IMR-90 (cell line): ENCODE measurements at regions not wholly inside any gene's neighbourhood (a gene's known extent, or its start where the extent isn't known, plus 50 kb on each side); places are given as distances from the start of the nearest gene placed in this dataset.

Source experiments
- ATAC-seq: fragments of 200-7000 bp; cut with Tn5 transposase; 2 replicates; pipeline ENCODE4 v1.9.1; 2020; ENCODE audit warnings: low read depth, mild to moderate bottlenecking, moderate library complexity
- BruUV-seq: library from RNA; stranded (reverse); fragments of 400-500 nt; replicated peaks from 2 replicates; lab custom pipeline; 2021; lab: Mats Ljungman, UMichigan
- CTCF ChIA-PET: fragments of 300-600 bp; formaldehyde crosslinking; extraction: SDS; loops from one replicate; lab custom pipeline; 2021; ENCODE audit warnings: antibody characterized with exemption; lab: Yijun Ruan, JAX
- POLR2A ChIA-PET: fragments of 300-600 bp; sonication (Branson Sonifier 250); formaldehyde crosslinking; loops from one replicate; lab custom pipeline; 2022; ENCODE audit warnings: antibody characterized with exemption; ENCODE audit not compliant: unreplicated experiment; lab: Charles Lee
- DNase-seq: peaks from one replicate; pipeline ENCODE4 v3.0.0; 2013
- H2AFZ ChIP-seq: replicated peaks from 2 replicates; pipeline ENCODE3; 2013; ENCODE audit warnings: low read length, mild to moderate bottlenecking; ENCODE audit not compliant: poor library complexity
- H2AK5ac ChIP-seq: 2 replicates; pipeline ENCODE4 v1.6.1; 2013; ENCODE audit warnings: low read depth, low read length, inconsistent platforms
- H2AK9ac ChIP-seq: replicated peaks from 2 replicates; pipeline ENCODE3; 2013; ENCODE audit warnings: mild to moderate bottlenecking, low read depth, low read length, moderate library complexity; ENCODE audit not compliant: poor library complexity
- H2BK120ac ChIP-seq: 2 replicates; pipeline ENCODE4 v1.6.1; 2013; ENCODE audit warnings: low read depth, low read length, inconsistent platforms
- H2BK15ac ChIP-seq: 3 replicates; pipeline ENCODE4 v1.6.1; 2013; ENCODE audit warnings: low read depth, low read length, inconsistent platforms
- H2BK20ac ChIP-seq: 2 replicates; pipeline ENCODE4 v1.6.1; 2013; ENCODE audit warnings: low read depth, mild to moderate bottlenecking, inconsistent platforms, low read length, moderate library complexity
- H2BK5ac ChIP-seq: 2 replicates; pipeline ENCODE4 v1.6.1; 2013; ENCODE audit warnings: mild to moderate bottlenecking, low read depth, low read length, inconsistent platforms; ENCODE audit not compliant: poor library complexity, severe bottlenecking
- H3K14ac ChIP-seq: replicated peaks from 2 replicates; pipeline ENCODE4 v1.6.1; 2013; ENCODE audit warnings: low read depth, low read length, inconsistent platforms
- H3K18ac ChIP-seq: 2 replicates; pipeline ENCODE4 v1.6.1; 2013; ENCODE audit warnings: low read depth, low read length, control low read depth
- H3K23ac ChIP-seq: 2 replicates; pipeline ENCODE4 v1.6.1; 2013; ENCODE audit warnings: low read depth, low read length, inconsistent platforms
- H3K27ac ChIP-seq: 2 replicates; pipeline ENCODE4 v1.5.1; 2013; ENCODE audit warnings: mild to moderate bottlenecking, control low read depth, low read length; ENCODE audit not compliant: insufficient read depth
- H3K27me3 ChIP-seq: 2 replicates; pipeline ENCODE4 v1.6.1; 2013; ENCODE audit warnings: low read length; ENCODE audit not compliant: control insufficient read depth, insufficient read depth
- H3K36me3 ChIP-seq: 2 replicates; pipeline ENCODE4 v1.6.1; 2013; ENCODE audit warnings: low read length, mixed read lengths; ENCODE audit not compliant: control insufficient read depth, insufficient read depth
- H3K4ac ChIP-seq: 2 replicates; pipeline ENCODE4 v1.6.1; 2013; ENCODE audit warnings: low read depth, low read length, inconsistent platforms
- H3K4me1 ChIP-seq: 2 replicates; pipeline ENCODE4 v1.6.1; 2013; ENCODE audit warnings: low read length, mixed read lengths; ENCODE audit not compliant: control insufficient read depth, insufficient read depth
- H3K4me2 ChIP-seq: 2 replicates; pipeline ENCODE4 v1.6.1; 2013; ENCODE audit warnings: low read depth, mild to moderate bottlenecking, control low read depth, low read length, moderate library complexity
- H3K4me3 ChIP-seq: 2 replicates; pipeline ENCODE4 v1.5.1; 2013; ENCODE audit warnings: low read depth, mild to moderate bottlenecking, control low read depth, low read length, moderate library complexity; ENCODE audit not compliant: insufficient read depth
- H3K56ac ChIP-seq: 2 replicates; pipeline ENCODE4 v1.6.1; 2013; ENCODE audit warnings: low read length, inconsistent platforms; ENCODE audit not compliant: insufficient read depth; ENCODE audit errors: extremely low read depth
- H3K79me1 ChIP-seq, 2 experiments: 2 replicates each; pipeline ENCODE4 v1.6.1; 2013; ENCODE audit warnings: low read length in 2 of 2, inconsistent platforms in 1 of 2, low read depth in 1 of 2
- H3K9ac ChIP-seq: 2 replicates; pipeline ENCODE4 v1.6.1; 2013; ENCODE audit warnings: low read depth, low read length, control low read depth
- H3K9me1 ChIP-seq: 2 replicates; pipeline ENCODE4 v1.6.1; 2013; ENCODE audit warnings: low read length, inconsistent platforms; ENCODE audit not compliant: insufficient read depth
- H3K9me3 ChIP-seq: 2 replicates; pipeline ENCODE4 v1.6.1; 2013; ENCODE audit warnings: low read length; ENCODE audit not compliant: control insufficient read depth, insufficient read depth
- H4K20me1 ChIP-seq: 2 replicates; pipeline ENCODE4 v1.6.1; 2013; ENCODE audit warnings: low read length, inconsistent platforms; ENCODE audit not compliant: insufficient read depth
- H4K5ac ChIP-seq: 2 replicates; pipeline ENCODE4 v1.6.1; 2013; ENCODE audit warnings: mild to moderate bottlenecking, low read depth, low read length, control low read depth
- H4K8ac ChIP-seq, 2 experiments: 2 replicates each; pipeline ENCODE4 v1.6.1; 2013; ENCODE audit warnings: low read depth in 2 of 2, low read length in 2 of 2, control low read depth in 1 of 2, inconsistent platforms in 1 of 2
- H4K91ac ChIP-seq: 2 replicates; pipeline ENCODE4 v1.6.1; 2013; ENCODE audit warnings: low read depth, low read length, inconsistent platforms; ENCODE audit not compliant: insufficient read depth
- RAD21 ChIP-seq: IDR thresholded peaks from 2 replicates; pipeline ENCODE4 v1.6.1; 2012; ENCODE audit warnings: low read length, improper control_type of control experiment
- RFX5 ChIP-seq: IDR thresholded peaks from 2 replicates; pipeline ENCODE4 v1.8.0; 2012; ENCODE audit warnings: low read depth, mild to moderate bottlenecking, low read length, moderate library complexity
- WGBS, 2 experiments: methylation state at CpG; one replicate each; pipeline versions ENCODE4 v1.1.5 to v1.1.7; 2013; ENCODE audit warnings: missing lambda C conversion rate in 2 of 2; ENCODE audit not compliant: insufficient read length in 1 of 2; ENCODE audit errors: extremely low coverage in 2 of 2; 5-methylcytosine and 5-hydroxymethylcytosine counted together
- dilution Hi-C: fragments of 300-500 bp; cut with HindIII; formaldehyde crosslinking; loops from one replicate; pipeline ENCODE4 v1.14.3; 2018; ENCODE audit warnings: low sequenced_read_pairs; ENCODE audit not compliant: unreplicated experiment
- in situ Hi-C: fragments of 300-500 bp; cut with MboI; formaldehyde crosslinking; loops from 3 replicates; pipeline ENCODE4 v1.14.3; 2019; ENCODE audit warnings: low sequenced_read_pairs, inconsistent platforms, mixed read lengths
- intact Hi-C: fragments of 100-400 bp; cut with micrococcal nuclease; formaldehyde crosslinking; loops from 2 replicates; pipeline ENCODE4 v1.10.0; 2022

- Histone ChIP-seq H3K4me2 (no peak overlapping the region), H2BK15ac (no peak overlapping the region), H3K27ac (no peak overlapping the region), H3K23ac (no peak overlapping the region), H3K9ac (no peak overlapping the region), H2BK120ac (no peak overlapping the region), H3K18ac (no peak overlapping the region), H4K20me1 (no peaks in the 10 kb centered on the region), H4K91ac (no peak overlapping the region), H2AK9ac (no peak overlapping the region), H3K4me3 (no peak overlapping the region), H4K8ac (no peak overlapping the region), H3K14ac (no peak overlapping the region), H3K4ac (no peak overlapping the region), H2AK5ac (no peak overlapping the region), H3K56ac (no peak overlapping the region), H2AFZ (no peak overlapping the region), H2BK20ac (no peak overlapping the region), H3K79me1 (no peaks in the 10 kb centered on the region), H3K9me3 (no peaks in the 10 kb centered on the region), H2BK5ac (no peak overlapping the region), H3K4me1 (no peaks in the 10 kb centered on the region), H3K36me3 (no peaks in the 10 kb centered on the region), H3K27me3 (no peaks in the 10 kb centered on the region), H3K9me1 (no peaks in the 10 kb centered on the region), H4K5ac (no peak overlapping the region)
- 100% methylated on average over 2 of the region's 13 CpGs; no CpG with 5 or more reads in 1 of the 2 experiments for WGBS, 2 experiments
- intact Hi-C loops: no loop called here
- no peak for DNase-seq
- no peak for ATAC-seq
- ChIA-PET CTCF (no interaction called here), POLR2A (interaction anchor here (0.6 kb wide), 1 partner anchor 627 kb away, joined by 3 read pairs; no protein-coding TSS in a partner anchor)
- no TSS peak for BruUV-seq
- in situ Hi-C loops: no loop called here
- dilution Hi-C loops: no loop called here
- TF ChIP-seq RFX5 (no peak), RAD21 (no peak)
Measured at GRCh38 chr3:177547711-177548350, 350.5 kb upstream of the TBL1XR1 start.
